ENCODE measurements at regions not wholly inside any gene's neighbourhood (a gene's known extent, or its start where the extent isn't known, plus 50 kb on each side); places are given as distances from the start of the nearest gene placed in this dataset.

- Histone ChIP-seq H3K9me3 (replicated peaks; ENCODE audit: control insufficient read depth, insufficient read depth, low read length) (no peaks in the 10 kb centered on the region), H3K79me2 (ENCODE audit: control insufficient read depth, insufficient read depth, low read length) (no peaks in the 10 kb centered on the region), H3K4me1 (ENCODE audit: control insufficient read depth, insufficient read depth, low read length) (peaks cover 8% of the 10 kb centered on the region; the same call in 1 of the 2 replicates), H2AFZ (ENCODE audit: control insufficient read depth, low read depth, low read length) (no peak overlapping the region), H3K36me3 (ENCODE audit: control insufficient read depth in 2 of 2, insufficient read depth in 2 of 2, low read length in 1 of 2) (no peaks in the 10 kb centered on the region), H4K20me1 (ENCODE audit: control insufficient read depth, insufficient read depth) (no peaks in the 10 kb centered on the region), H3K4me2 (ENCODE audit: control insufficient read depth, insufficient read depth) (no peak overlapping the region), H3K4me3 (no peak overlapping the region), H3K9ac (ENCODE audit: control insufficient read depth, insufficient read depth, low read length) (no peak overlapping the region), H3K27ac (ENCODE audit: control insufficient read depth, insufficient read depth) (no peak overlapping the region), H3K27me3 (replicated peaks in 1 of 2; ENCODE audit: control insufficient read depth in 2 of 2, insufficient read depth in 2 of 2, low read length in 1 of 2) (no peaks in the 10 kb centered on the region)
- ChIA-PET POLR2A (no interaction called here), SMC1A (ENCODE audit: uncharacterized antibody, unreplicated experiment) (no interaction called here), RAD21 (ENCODE audit: unreplicated experiment) (no interaction called here), CTCF (no interaction called here)
- FAIRE-seq (no peak), ATAC-seq (no peak), DNase-seq (ENCODE audit: low read depth, low spot score) (no peak)
- no peak for TF ChIP-seq KLF5 (IDR thresholded peaks at IDR 0.05; ENCODE audit: partially characterized antibody)
- no peak for TF ChIP-seq RAD51 (IDR thresholded peaks at IDR 0.05)
- no peak for TF ChIP-seq GABPA (IDR thresholded peaks at IDR 0.05; ENCODE audit: low read depth)
- TF ChIP-seq ZNF207 (IDR thresholded peaks at IDR 0.05; ENCODE audit: borderline replicate concordance), result no peak
- no peak for TF ChIP-seq TCF7 (IDR thresholded peaks at IDR 0.05; ENCODE audit: borderline replicate concordance)
- TF ChIP-seq GATAD2B (conservative IDR thresholded peaks at IDR 0.05; ENCODE audit: low read depth), result no peak
- no peak for TF ChIP-seq MTA2 (IDR thresholded peaks at IDR 0.05; ENCODE audit: low read depth)
- no peak for TF ChIP-seq FOXM1 (IDR thresholded peaks at IDR 0.05; ENCODE audit: low read depth, low read length)
- TF ChIP-seq MAX (IDR thresholded peaks at IDR 0.05; ENCODE audit: low read depth, low read length), result no peak
- TF ChIP-seq ATF2 (IDR thresholded peaks at IDR 0.05; ENCODE audit: low read length), result no peak
- TF ChIP-seq ZNF217 (IDR thresholded peaks at IDR 0.05), result no peak
- TF ChIP-seq CTCF (IDR thresholded peaks at IDR 0.05 in 2 of 3, conservative IDR thresholded peaks at IDR 0.05 in 1 of 3; ENCODE audit: control insufficient read depth in 2 of 3, extremely low read depth in 1 of 3, insufficient read depth in 1 of 3, low read depth in 3 of 3, low read length in 3 of 3), result no peak
- TF ChIP-seq HDGF (IDR thresholded peaks at IDR 0.05), result no peak
- no peak for TF ChIP-seq SIN3A (IDR thresholded peaks at IDR 0.05; ENCODE audit: low read depth, low read length)
- TF ChIP-seq SMARCA5 (IDR thresholded peaks at IDR 0.05), result no peak
- WGBS (ENCODE audit: insufficient coverage, insufficient replicate concordance, low lambda C conversion rate, missing lambda C conversion rate), result 100% methylated on average over 1 of the region's 1 CpG
- intact Hi-C loops (cut with micrococcal nuclease; ENCODE audit: unreplicated experiment), result no loop called here
- in situ Hi-C loops (cut with MboI), result no loop called here
- BruUV-seq (replicated peaks), result no TSS peak
These were observed 55.2 kb upstream of the PTGS2 start for GRCh38 chr1:186735463-186735862.
